Effector memory CD8-positive, alpha-beta T cell (primary cell): ENCODE measurements at regions not wholly inside any gene's neighbourhood (a gene's known extent, or its start where the extent isn't known, plus 50 kb on each side); places are given as distances from the start of the nearest gene placed in this dataset.
"Not testable (repeated sequence)": the region's sequence is repeated elsewhere in the genome, so short reads cannot be mapped to it uniquely, and the experiment has no call there.

Source experiments
- ATAC-seq: fragments of 150-1000 bp; cut with Tn5 transposase; replicated peaks from 2 replicates; pipeline ENCODE4 v1.10.0; 2021; ENCODE audit warnings: mild to moderate bottlenecking, moderate library complexity
- DNase-seq, 3 experiments: peaks; one replicate each; pipeline ENCODE4 v3.0.0; 2021
- H3K27ac Mint-ChIP-seq, 2 donors: one replicate each; pipeline ENCODE4 v1.8.0; 2022; ENCODE audit warnings: mild to moderate bottlenecking in 2 of 2, mixed read lengths in 2 of 2, moderate library complexity in 2 of 2
- H3K27me3 Mint-ChIP-seq, 2 donors: one replicate each; pipeline ENCODE4 v1.8.0; 2022; ENCODE audit warnings: mixed read lengths in 2 of 2
- H3K36me3 Mint-ChIP-seq: one replicate; pipeline ENCODE4 v1.8.0; 2022; ENCODE audit warnings: mild to moderate bottlenecking, moderate library complexity, mixed read lengths; ENCODE audit not compliant: insufficient read depth
- H3K4me1 Mint-ChIP-seq, 2 donors: one replicate each; pipeline ENCODE4 v1.8.0; 2022; ENCODE audit warnings: low read depth in 2 of 2, mixed read lengths in 2 of 2
- H3K4me3 Mint-ChIP-seq, 2 donors: one replicate each; pipeline ENCODE4 v1.8.0; 2022; ENCODE audit warnings: mild to moderate bottlenecking in 2 of 2, mixed read lengths in 2 of 2, moderate library complexity in 2 of 2
- H3K9me3 Mint-ChIP-seq, 2 donors: one replicate each; pipeline ENCODE4 v1.8.0; 2022; ENCODE audit warnings: mixed read lengths in 2 of 2

- H3K4me1 Mint-ChIP-seq, H3K36me3 Mint-ChIP-seq, ATAC-seq, H3K9me3 Mint-ChIP-seq, DNase-seq, H3K27ac Mint-ChIP-seq, H3K4me3 Mint-ChIP-seq, H3K27me3 Mint-ChIP-seq: not testable (repeated sequence)
These were observed 81.2 kb upstream of the NDST4 start for GRCh38 chr4:115194612-115195011.

DNA sequence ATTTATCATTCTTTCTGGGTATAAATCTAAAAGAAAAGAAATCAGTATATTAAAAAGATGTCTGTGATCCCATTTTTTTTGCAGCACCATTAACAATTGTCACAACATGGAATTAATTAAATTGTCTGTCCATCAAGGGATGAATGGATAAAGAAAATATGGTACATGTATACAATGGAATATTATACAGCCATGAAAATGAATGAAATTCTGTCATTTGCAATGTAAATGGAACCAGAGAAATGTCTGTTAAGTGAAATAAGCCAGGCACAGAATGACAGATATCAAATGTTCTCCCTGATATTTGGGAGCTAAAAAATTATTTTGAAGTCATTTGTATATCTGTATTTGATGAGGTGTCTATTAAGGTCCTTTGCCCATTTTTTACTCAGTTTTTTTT lies 77.1 kb upstream of the NDST4 start:
- no peak for DNase-seq
- Mint-ChIP-seq H3K36me3 (no peaks in the 10 kb centered on the region), H3K27ac (no peak overlapping the region), H3K9me3 (peaks cover 0 to 4% of the 10 kb centered on the region in 2 donors), H3K4me3 (no peak overlapping the region), H3K27me3 (no peaks in the 10 kb centered on the region), H3K4me1 (no peaks in the 10 kb centered on the region)
- ATAC-seq, result no peak

- no peak for ATAC-seq
These were observed 73.7 kb upstream of the NDST4 start for GRCh38 chr4:115187136-115187535.

DNA sequence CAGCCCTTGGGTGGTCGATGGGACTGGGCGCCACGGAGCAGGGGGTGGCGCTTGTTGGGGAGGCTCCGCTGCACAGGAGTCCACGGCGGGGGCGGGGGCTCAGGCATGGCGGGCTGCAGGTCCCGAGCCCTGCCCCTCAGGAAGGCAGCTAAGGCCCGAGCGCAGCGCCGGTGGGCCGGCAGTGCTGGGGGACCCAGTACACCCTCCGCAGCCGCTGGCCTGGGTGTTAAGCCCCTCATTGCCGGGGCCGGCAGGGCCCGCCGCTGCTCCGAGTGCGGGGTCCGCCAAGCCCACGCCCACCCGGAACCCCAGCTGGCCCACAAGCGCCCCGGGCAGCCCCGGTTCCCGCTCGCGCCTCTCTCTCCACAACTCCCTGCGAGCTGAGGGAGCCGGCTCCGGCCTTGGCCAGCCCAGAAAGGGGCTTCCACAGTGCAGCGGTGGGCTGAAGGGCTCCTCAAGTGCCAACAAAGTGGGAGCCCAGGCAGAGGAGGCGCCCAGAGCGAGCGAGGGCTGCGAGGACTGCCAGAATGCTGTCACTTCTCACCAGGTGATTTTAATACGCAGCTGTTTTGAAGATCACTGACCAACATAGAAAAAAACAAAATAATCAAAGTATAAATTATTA lies 66.1 kb upstream of the NDST4 start:
- not testable (repeated sequence) for H3K4me1 Mint-ChIP-seq, H3K27ac Mint-ChIP-seq, DNase-seq, H3K9me3 Mint-ChIP-seq, ATAC-seq, H3K36me3 Mint-ChIP-seq, H3K27me3 Mint-ChIP-seq, H3K4me3 Mint-ChIP-seq

More at GRCh38 chr4:115187136-115187535, 73.7 kb upstream of the NDST4 start:
- H3K9me3 Mint-ChIP-seq, result peaks cover 0 to 1% of the 10 kb centered on the region in 2 donors
- H3K27me3 Mint-ChIP-seq, result no peaks in the 10 kb centered on the region
- no peak overlapping the region for H3K4me3 Mint-ChIP-seq
- no peaks in the 10 kb centered on the region for H3K36me3 Mint-ChIP-seq
- H3K4me1 Mint-ChIP-seq, result no peaks in the 10 kb centered on the region
- no peak for DNase-seq
- H3K27ac Mint-ChIP-seq, result no peak overlapping the region

DNA sequence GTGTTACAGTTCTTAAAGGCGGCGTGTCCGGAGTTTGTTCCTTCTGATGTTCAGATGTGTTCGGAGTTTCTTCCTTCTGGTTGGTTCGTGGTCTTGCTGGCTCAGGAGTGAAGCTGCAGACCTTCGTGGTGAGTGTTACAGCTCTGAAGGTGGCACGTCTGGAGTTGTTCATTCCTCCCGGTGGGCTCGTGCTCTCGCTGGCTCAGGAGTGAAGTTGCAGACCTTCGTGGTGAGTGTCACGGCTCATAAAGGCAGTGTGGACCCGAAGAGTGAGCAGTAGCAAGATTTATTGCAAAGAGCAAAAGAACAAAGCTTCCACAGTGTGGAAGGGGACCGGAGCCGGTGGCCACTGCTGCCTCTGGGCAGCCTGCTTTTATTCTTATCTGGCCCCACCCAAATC lies 65.3 kb upstream of the NDST4 start:
- not testable (repeated sequence) for H3K4me1 Mint-ChIP-seq, DNase-seq, H3K36me3 Mint-ChIP-seq, H3K27ac Mint-ChIP-seq, ATAC-seq, H3K4me3 Mint-ChIP-seq, H3K27me3 Mint-ChIP-seq, H3K9me3 Mint-ChIP-seq

GRCh38 chr4:115171220-115171619 lies 57.8 kb upstream of the NDST4 start:
- DNase-seq (no peak), ATAC-seq (no peak)
- peaks cover 0 to 7% of the 10 kb centered on the region in 2 donors for H3K9me3 Mint-ChIP-seq
- no peak overlapping the region for H3K27ac Mint-ChIP-seq
- no peaks in the 10 kb centered on the region for H3K36me3 Mint-ChIP-seq
- H3K4me1 Mint-ChIP-seq, result no peaks in the 10 kb centered on the region
- H3K27me3 Mint-ChIP-seq, result no peaks in the 10 kb centered on the region
- H3K4me3 Mint-ChIP-seq, result no peak overlapping the region

GRCh38 chr4:115165503-115165902 lies 52.1 kb upstream of the NDST4 start:
- H3K27me3 Mint-ChIP-seq, result no peaks in the 10 kb centered on the region
- no peak overlapping the region for H3K4me3 Mint-ChIP-seq
- peaks cover 0 to 2% of the 10 kb centered on the region in 2 donors for H3K9me3 Mint-ChIP-seq
- no peak for ATAC-seq
- no peak for DNase-seq
- no peaks in the 10 kb centered on the region for H3K4me1 Mint-ChIP-seq
- no peaks in the 10 kb centered on the region for H3K36me3 Mint-ChIP-seq
- H3K27ac Mint-ChIP-seq, result no peak overlapping the region
